Kidney epithelial cell (primary cell): ENCODE measurements at regions not wholly inside any gene's neighbourhood (a gene's known extent, or its start where the extent isn't known, plus 50 kb on each side); places are given as distances from the start of the nearest gene placed in this dataset.

Experiments
- DNase-seq: peaks from one replicate; pipeline ENCODE4 v3.0.0-alpha.2; 2010; ENCODE audit warnings: low read depth
- H3K27me3 ChIP-seq: 2 replicates; pipeline ENCODE4 v1.6.0; 2011; ENCODE audit warnings: low read length; ENCODE audit not compliant: control insufficient read depth, insufficient read depth
- H3K36me3 ChIP-seq: 2 replicates; pipeline ENCODE4 v1.5.1; 2011; ENCODE audit warnings: low read length; ENCODE audit not compliant: control insufficient read depth, insufficient read depth
- H3K4me3 ChIP-seq: 2 replicates; pipeline ENCODE4 v1.5.1; 2011; ENCODE audit warnings: low read depth, mild to moderate bottlenecking, control low read depth, low read length
- TF ChIP-seq, protein P1 (sequence below): IDR thresholded peaks from 2 replicates; pipeline ENCODE4 v1.5.1; 2011; ENCODE audit warnings: mild to moderate bottlenecking, moderate library complexity, low read length, control low read depth, inconsistent platforms; ENCODE audit not compliant: insufficient read depth, poor library complexity, severe bottlenecking

DNA sequence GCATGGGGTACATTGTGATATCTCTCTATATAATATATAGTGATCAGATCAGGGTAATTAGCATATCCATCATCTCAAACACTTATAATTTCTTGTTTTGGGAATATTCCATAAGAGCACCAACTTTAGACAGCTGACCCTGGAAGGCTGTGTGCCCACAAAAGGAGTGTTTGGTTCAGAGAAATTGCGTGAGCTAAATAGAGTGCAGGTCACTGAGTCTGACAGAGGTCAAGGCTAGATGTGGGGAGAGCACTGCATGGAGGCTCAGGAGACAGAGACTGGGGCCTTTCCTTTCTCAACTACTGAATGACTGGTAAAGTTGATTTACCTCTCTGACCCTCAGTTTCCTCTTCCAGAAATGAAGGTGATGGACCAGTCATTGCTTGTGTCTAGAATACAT lies 114.9 kb upstream of the ADGRF1 start:
- no peak overlapping the region for H3K4me3 ChIP-seq
- TF ChIP-seq, protein P1, sequence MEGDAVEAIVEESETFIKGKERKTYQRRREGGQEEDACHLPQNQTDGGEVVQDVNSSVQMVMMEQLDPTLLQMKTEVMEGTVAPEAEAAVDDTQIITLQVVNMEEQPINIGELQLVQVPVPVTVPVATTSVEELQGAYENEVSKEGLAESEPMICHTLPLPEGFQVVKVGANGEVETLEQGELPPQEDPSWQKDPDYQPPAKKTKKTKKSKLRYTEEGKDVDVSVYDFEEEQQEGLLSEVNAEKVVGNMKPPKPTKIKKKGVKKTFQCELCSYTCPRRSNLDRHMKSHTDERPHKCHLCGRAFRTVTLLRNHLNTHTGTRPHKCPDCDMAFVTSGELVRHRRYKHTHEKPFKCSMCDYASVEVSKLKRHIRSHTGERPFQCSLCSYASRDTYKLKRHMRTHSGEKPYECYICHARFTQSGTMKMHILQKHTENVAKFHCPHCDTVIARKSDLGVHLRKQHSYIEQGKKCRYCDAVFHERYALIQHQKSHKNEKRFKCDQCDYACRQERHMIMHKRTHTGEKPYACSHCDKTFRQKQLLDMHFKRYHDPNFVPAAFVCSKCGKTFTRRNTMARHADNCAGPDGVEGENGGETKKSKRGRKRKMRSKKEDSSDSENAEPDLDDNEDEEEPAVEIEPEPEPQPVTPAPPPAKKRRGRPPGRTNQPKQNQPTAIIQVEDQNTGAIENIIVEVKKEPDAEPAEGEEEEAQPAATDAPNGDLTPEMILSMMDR, result no peak
- no peaks in the 10 kb centered on the region for H3K27me3 ChIP-seq

GRCh38 chr6:47156196-47156595 lies 114.1 kb upstream of the ADGRF1 start:
- Histone ChIP-seq H3K36me3 (no peaks in the 10 kb centered on the region), H3K4me3 (no peak overlapping the region), H3K27me3 (no peaks in the 10 kb centered on the region)
- TF ChIP-seq, protein P1, result no peak
- no peak for DNase-seq

More for the DNA sequence above, 114.9 kb upstream of the ADGRF1 start:
- DNase-seq, result no peak
- H3K36me3 ChIP-seq, result no peaks in the 10 kb centered on the region

- H3K36me3 ChIP-seq, result no peaks in the 10 kb centered on the region
- no peak for DNase-seq
- TF ChIP-seq, protein P1, result no peak
- no peaks in the 10 kb centered on the region for H3K27me3 ChIP-seq
- H3K4me3 ChIP-seq, result no peak overlapping the region
Measured at GRCh38 chr6:47153404-47153755, 111.2 kb upstream of the ADGRF1 start.

DNA sequence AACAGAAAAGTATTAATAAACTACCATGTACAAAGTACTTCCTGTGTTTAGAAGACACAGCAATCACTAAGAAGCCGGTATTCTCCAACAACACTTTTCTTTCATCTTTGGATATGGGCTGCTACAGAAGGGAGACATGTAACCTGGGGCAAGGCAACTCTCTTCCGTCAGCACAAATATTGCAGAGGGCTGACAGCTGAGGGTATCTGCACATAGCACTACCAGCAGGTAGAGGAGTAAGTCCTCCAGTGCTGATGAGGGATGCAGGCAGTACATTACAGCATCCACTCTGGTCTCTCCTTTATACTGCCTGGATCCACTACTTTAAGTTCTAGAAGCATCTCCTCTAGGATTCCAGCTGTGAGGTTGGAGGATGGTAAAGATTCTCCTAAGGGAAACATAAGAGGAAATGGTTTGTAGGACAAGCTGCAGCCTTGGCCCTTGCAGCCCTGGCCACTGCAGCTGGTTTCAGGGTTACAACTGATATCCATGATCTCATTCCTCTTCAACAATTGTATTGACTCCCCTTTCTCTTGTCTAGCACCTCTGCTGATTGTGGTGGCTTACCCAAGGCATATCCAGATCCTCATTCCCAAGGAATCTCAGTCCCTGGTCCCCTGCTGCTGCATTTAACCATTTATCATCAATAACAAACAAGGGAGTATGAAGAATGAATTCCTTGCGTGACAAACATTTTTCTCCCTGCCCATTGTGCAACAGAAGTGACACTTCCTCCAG lies 110.7 kb upstream of the ADGRF1 start:
- Histone ChIP-seq H3K27me3 (no peaks in the 10 kb centered on the region), H3K4me3 (no peak overlapping the region), H3K36me3 (no peaks in the 10 kb centered on the region)
- TF ChIP-seq, protein P1, result no peak
- no peak for DNase-seq

- H3K4me3 ChIP-seq, result no peak overlapping the region
- no peak for DNase-seq
- TF ChIP-seq, protein P1, result no peak
- no peaks in the 10 kb centered on the region for H3K27me3 ChIP-seq
- no peaks in the 10 kb centered on the region for H3K36me3 ChIP-seq
Measured at GRCh38 chr6:47151232-47151898, 109.2 kb upstream of the ADGRF1 start.
